ENCODE measurements at regions not wholly inside any gene's neighbourhood (a gene's known extent, or its start where the extent isn't known, plus 50 kb on each side); places are given as distances from the start of the nearest gene placed in this dataset.
A peak's percentile ranks its signal among the peaks of the same experiment; 100 is the strongest.

DNA sequence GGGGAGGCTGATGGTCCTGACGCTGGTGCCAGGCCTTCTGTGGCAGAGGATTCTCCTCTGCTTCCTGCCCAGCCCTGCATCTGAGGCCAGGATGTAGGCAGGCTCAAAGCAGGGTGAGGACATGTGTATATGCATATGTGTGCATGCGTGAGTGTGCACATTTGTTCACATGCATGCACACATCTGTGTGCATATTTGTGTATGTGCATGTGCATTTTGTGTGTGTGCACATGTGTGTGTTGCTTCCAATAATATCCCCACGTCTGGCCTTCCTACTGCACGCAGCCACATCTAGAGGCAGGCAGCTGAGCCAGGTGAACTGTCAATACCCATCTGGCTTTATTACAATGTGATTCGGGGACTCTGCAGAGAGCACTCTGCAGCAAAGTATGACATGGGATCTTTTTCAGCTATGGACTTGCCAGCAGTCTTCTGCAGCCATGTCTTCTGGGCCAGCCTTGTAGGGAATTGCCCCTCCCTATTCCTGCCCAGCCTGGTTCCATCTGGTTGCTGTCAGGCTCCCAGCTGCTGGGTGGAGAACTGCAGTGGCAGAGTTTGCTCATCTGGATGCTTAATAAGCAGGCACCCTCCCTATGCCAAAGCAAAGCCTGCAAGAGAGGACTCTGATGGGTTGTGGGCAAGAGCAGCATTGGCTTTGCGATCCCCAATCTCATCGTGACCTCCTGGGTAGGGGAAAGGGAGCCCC lies 140.7 kb downstream of the PFKFB3 start:
- no peak for DNase-seq

DNA sequence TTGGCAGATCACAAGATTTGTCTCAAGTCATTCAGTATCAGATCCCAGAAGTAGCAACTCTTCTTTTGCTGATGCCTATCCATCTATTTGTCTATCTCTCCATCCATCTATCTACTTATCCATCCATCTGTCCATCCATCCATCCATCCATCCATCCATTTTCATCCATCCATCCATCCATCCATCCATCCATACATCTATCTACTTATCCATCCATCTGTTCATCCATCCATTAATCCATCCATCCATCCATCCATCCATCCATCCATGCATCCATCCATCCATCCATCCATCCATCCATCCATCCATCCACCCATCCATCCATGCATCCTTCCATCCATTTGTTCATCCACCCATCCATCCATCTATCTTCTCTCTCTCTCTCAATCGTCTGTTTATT lies 142.7 kb downstream of the PFKFB3 start:
- DNase-seq: no peak

DNA sequence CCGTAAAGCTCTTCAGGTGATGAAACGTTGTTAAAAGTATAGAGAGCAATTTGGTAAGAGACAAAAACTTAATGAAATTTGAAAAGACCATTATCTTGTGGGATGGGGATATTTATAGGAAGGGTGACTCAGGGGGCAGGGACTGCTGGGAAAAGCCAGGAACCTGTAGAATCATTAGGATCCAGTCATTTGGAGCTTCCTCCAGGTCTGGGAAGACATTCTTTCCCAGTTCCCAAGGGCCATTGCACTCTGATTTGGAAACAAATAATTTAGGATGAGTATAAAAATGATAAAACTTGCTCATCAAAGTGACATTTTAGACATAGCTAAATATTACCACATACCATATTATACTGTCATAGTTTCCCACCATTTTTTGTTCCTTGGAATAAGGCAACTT lies 143.9 kb downstream of the PFKFB3 start:
- DNase-seq: no peak

DNA sequence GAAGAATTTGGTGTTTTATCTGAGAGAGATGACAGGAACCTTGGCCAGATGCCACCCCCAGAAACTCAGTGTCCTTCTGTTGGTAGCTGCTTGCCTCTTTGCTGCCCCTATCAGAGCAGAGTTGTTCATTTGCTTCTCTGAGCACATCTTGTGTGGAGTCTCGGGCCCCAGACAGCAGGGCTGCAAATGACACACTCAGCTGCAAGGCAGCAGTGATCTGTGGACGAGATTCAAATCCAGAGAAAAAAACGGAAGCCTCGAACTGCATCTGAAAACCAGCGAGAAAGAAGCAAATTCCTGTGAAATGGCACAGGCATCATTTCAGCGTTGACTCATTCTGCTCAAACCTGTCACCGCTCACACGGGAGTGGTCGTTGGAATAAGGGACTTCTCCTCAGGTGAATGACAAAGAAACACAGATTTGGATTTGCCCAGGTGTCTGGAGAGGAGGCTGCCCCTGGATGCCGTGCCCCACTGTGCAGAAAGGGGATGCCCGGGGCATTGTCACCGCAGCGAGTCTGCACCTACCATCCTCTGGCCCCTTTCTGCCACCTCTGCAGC lies 144.7 kb downstream of the PFKFB3 start:
- peak; percentile 52 for DNase-seq

DNA sequence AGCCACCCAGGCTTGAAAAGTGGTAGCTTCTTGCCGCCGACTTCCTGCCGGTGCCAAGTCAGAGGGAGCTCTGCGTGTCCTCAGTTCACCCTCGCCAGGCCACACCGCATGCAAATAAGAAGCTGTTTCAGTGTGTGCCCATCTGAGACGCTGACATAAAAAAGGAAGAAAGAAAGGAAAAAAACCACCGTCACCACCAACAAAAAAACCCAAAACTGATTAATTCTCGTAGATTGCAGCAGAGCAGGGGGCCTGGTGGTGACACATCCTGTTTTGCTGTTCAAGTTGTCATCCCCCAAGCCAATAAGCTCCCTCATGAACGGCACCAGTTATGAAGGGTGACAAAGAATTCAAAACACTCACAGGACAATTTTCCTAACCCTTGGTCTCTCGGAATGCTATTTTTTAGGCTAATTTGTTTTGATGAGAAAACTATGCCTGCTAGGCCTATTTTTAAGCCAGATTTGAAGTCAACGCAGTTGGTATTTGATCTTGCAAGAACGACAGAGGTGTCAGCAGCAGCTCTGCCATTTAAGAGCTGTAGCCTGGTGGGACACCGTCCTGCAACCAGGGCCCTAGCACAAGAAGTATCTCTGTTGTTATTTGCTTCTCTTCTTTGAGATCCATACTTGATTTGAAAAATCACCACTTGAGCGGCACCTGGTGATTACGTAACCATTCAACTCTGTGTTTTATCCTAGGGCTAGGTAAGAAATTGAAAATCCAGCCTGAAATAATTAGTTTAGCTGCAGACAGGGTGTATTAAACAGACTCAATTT lies 145.6 kb downstream of the PFKFB3 start:
- peak; percentile 65 for DNase-seq

DNA sequence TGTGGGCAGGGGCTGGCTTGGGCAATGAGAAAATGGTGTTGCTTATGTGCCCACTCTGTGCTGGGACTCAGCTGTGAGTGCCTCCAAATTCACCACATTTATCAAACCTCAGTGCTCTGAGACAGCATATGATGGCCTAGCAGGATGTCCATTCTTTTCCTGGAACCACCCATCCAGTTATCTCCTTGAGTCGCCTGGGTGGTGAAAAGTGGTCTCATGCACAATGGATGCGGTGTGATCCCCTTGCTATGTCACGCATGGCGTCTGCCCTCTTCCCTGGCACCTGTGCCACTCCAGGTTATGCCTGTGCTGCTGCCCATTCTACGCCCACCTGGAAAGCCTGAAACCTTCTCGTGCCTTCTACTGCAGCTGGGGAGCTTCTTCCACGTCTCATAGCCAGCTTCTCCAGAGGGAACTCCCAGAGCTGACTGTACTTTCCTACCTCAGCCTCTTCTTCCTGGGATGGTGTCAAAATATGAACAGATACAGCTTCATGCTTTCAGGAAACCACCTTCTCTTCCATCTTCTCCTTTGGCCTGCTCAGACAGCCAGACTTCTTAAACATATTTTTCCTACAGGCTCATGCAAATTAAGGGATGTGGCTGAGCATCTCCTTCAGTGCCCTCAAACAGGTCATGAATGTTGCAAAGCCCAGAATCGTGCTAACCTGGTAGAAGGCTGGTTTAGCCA lies 147.3 kb downstream of the PFKFB3 start:
- DNase-seq: no peak

DNA sequence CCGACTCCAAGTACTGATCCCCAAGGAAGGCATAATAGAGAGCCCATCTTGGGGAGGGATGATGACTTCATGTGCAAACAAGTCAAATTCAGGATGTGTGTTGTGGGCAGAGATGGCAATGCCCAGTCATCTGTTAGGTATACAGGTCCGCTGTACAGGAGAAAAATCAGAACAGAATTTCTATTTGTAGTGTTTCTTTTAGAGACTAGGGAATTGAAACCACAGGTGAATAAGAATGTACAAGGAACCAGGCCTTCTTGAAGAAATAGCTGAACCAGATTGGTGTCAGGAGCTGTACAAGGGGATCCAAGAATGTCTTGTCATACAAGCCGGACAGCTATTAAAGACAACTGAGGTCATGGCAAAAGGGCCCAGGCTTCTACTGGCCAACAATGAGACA lies 147.9 kb downstream of the PFKFB3 start:
- DNase-seq: no peak

DNA sequence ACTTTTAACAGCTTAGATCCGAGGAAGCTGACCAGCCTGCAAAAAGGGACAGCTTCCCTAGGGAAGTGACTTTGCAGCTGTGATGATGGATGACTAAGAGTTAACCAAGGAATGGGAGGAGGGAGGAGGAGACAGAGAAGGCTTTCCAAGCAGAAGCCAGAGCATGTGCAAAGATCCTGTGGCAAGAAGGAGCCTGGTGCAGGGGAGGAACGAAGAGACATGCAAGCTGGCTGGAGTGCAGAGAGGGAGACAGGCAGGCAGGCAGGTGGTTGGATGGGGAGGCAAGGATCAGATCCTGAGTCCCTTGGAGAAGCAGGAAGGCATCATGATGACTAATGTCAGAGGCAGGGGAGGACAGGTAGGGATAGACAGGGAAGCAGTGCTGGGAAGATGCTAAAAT lies 148.8 kb downstream of the PFKFB3 start:
- DNase-seq: no peak

DNA sequence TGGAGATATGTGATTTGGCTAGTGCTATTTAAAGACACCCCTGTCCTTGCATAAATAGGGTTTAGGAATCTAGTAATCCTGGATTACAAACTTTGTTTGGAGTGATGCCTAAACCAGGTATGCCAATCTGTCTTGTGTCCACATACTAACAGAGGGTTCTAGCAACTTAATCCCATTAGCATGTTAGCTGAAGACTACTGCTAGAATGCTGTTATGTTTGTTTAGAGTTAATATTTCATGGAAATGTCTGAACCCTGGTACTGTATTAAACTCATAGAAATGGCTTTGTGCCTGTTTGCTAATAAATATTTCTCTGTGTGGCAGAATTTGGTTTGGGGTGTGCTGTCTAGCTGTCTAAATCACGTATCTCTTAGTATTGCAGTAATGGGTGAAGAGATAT lies 150.8 kb downstream of the PFKFB3 start:
- DNase-seq: no peak

DNA sequence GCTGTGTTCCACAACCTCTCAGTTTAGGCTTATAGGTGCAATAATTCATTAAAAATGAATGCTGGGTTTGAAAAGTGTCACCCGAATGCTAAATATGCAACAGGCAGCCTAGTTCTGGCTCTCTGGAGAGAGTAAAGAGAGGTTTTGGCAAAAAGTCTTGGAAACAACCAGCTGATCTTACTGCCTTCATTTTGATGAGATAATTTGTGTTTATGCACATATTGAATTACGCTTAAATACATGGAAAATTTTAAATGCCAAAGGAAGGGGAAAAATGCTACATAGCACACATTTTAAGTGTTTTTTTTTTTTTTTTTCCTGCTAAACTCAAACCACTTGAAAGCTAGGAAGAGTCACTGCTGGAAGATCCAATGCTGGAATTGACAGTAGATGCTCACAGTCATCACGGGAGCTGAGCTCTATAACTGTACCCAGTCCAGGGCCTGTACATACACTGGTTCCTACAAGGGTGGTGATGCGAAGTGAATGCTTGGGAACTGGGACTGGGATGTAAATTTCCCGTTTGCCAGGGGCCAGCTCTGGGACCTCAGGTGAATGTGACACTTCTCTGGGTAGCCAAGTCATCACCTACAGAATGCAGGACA lies 151.5 kb downstream of the PFKFB3 start:
- DNase-seq: no peak

DNA sequence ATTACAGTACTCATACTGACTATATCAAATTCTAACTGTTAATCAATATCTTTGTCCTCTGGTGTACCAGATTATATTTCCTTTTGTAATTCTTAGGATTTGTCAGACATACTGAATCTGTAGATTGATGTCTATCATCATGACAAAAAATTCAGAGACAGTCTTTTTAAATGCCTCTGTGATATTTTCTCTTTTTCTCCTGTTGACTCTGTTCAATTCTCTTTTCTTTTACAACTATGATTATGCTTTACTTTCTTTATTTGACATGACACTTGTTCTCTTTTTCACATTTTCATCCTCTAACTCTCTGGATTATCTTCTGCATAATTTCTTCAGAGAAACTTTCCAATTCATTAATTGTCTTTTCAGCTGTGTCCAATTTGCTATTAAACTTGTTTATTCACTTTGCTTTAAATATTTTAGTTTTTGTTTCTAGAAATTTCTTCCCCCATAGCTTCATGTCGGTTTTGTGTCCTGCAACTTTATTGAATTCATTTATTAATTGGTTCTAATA lies 153.6 kb downstream of the PFKFB3 start:
- DNase-seq: no peak

DNA sequence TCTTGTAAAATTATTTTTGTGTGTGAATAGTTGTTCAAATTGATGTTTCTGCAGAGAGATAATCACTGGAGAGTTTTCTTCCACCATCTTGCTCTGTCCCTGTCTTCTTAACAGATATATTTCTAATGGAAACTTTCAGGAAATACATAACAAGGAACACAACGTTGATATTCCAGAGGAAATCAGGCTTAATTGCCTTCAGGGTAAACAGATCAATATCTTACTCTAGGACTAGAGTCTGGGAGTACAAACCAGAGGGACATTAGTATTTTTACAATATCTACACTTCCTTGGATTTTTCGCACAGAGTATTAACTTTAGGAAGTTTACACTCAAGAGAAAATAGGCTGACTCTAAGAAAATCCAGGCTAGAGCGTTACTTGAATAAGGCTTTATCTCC lies 159.1 kb downstream of the PFKFB3 start:
- DNase-seq: no peak

DNA sequence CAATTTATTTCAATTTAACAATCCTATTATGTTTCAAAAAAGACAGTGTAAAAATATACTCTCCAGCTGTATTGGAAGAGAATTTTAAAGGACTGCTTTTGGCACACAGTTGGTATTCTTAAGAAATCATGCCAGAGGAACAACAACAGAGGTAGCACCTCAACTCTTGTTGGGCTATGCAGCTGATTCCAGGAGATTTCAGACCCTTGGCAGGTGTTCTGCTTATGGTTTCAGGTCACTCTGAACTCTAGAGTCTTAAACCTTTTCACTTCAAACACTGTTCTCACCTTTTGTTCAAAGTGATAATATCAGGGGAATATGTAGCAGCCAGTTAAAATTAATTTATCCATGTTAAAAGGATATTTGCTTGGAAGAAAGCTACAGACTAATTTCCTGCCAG lies 160.1 kb downstream of the PFKFB3 start:
- DNase-seq: no peak

DNA sequence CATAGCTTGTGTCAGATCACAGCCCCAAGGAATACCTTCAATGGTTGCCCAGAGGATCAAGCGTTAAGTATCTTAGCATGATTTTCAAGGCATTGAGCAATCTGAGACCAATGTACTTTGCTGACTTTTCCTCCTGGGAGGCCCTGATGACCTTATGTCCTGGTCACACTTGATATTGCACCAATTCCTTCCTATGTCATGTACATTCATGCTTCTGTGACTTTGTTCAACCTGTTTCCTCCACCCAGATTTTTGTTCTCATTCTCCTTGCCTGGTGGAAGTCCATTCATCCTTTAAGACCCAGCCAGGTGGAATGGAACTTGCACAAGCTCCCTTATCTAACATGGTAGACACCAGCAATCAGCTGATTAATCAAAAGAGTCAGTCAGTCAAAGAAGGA lies 160.8 kb downstream of the PFKFB3 start:
- no peak for DNase-seq

DNA sequence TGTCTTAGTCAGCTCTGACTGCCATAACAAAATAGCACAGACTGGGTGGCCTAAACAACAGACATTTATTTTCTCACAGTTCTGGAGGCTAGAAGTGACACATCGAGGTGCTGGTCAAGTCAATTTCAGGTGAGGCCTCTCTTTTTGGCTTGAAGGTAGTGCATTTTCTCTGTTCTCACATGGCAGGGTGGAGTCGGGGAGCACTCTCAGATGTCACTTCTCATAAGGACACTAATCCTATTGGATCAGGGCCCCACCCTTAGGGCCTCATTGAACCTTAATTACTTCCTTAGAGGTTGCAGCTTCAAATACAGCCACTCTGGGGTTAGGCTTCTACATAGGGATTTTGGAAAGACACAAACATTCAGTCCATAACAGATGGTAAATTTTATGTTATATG lies 161.6 kb downstream of the PFKFB3 start:
- DNase-seq: no peak

DNA sequence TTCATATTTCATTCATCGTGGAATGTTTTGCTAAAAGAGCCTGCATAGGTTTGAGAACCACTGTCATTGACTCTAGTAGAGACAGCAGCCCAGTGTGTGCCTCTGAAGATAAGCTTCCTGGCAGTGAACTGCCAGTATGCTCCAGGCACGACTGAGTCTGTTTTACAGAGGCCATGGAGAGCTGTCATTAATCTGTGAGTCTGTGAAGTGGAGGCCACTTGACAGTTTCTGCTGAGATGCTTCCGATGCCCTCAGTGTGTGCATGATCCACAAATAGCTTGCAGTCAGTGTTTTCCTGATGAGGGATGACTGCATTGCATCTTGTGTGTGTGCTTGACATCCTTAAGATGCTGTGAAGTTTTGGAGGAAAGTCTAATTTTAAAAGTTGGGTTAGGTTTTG lies 162.2 kb downstream of the PFKFB3 start:
- DNase-seq: no peak

DNA sequence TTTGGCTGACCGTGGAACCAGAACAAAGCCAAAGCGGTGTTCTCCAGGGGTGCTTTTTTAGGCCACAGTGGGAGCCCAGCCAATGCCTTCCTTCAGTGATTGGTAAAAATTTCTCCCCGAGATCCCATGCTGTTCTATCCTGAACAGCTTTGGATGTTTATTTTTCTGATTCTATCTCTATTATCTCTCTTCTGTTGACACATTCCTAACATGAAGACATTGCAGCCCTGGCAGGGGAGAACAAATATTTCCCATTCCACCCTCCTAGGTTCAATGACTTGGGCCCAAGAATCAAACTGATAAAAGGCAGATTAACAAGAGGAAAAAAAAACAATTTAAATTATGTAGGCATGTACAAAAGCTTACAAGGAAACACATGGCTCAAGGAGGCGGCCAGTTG lies 162.7 kb downstream of the PFKFB3 start:
- DNase-seq: no peak

Data from T-helper 9 cell (primary cell).